Mucosa of descending colon (tissue), 3 donors: ENCODE measurements at regions not wholly inside any gene's neighbourhood (a gene's known extent, or its start where the extent isn't known, plus 50 kb on each side); places are given as distances from the start of the nearest gene placed in this dataset.
A peak's percentile ranks its signal among the peaks of the same experiment; 100 is the strongest.

Experiments used
- ATAC-seq: fragments of 200-7000 bp; cut with Tn5 transposase; one replicate; pipeline ENCODE4 v1.9.1; 2020; ENCODE audit warnings: mild to moderate bottlenecking, moderate library complexity
- DNase-seq, 3 donors: peaks; one replicate each; pipeline ENCODE4 v3.0.0-alpha.2; 2020
- H3K36me3 ChIP-seq: fragments of 200-600 bp; one replicate; pipeline ENCODE4 v1.8.0; 2021; ENCODE audit warnings: low read depth, mild to moderate bottlenecking
- H3K4me1 ChIP-seq: fragments of 200-600 bp; one replicate; pipeline ENCODE4 v1.8.0; 2021; ENCODE audit warnings: low read depth, mild to moderate bottlenecking
- H3K4me3 ChIP-seq: fragments of 200-600 bp; one replicate; pipeline ENCODE4 v1.8.0; 2021; ENCODE audit warnings: mild to moderate bottlenecking
- H3K9me3 ChIP-seq: fragments of 200-600 bp; one replicate; pipeline ENCODE4 v1.8.0; 2021; ENCODE audit warnings: mild to moderate bottlenecking
- intact Hi-C, 2 donors: fragments of 100-400 bp; cut with DNase I in 1 of 2; cut with micrococcal nuclease in 1 of 2; formaldehyde crosslinking; loops; one replicate each; pipeline versions ENCODE4 v1.11.0 to v1.11.1; 2022; cut with DNase I, micrococcal nuclease
- TF ChIP-seq, protein P1 (sequence below): fragments of 200-600 bp; IDR thresholded peaks from one replicate; pipeline ENCODE4 v1.8.0; 2022; ENCODE audit warnings: antibody characterized with exemption, mild to moderate bottlenecking
- donor health status: DM: no; HTN: no; CAD: no; lungs with moderate emphysema.
- donor health status: DM: no; HTN: no; CAD: no.
- donor health status: DM: no; HTN: yes; CAD: no.

DNA sequence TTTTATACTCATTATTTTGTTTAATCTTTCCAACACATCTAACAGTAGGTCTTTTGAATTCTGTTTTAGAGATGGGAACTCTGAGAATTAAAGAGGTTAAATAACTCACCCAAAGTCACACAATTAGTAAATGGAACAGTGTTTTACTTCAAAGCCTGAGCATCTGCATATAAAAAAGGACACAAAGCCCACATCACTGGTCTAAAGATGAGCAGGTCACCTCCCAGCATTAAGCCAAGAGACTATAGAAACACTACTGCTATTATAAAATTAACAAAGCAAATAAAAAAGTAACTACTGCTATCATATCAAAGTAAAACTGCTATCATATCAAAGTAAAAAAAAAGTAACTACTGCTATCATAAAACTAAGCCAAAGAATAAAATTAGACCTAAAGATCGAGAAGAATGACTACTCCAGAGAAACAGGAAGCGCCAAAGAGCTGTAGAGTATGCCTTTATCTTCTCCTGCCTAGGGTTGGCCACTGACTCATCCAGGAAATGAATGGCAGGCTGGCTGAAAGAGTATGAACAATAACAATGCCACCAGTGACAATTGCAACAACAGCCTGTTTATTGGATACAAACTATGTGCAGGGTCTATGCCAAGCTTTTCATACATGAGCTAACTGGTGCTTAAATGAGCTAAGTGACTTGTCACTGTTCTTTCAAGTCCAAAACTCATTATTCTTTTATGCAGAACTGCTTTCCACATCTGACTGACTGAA lies 1153.0 kb upstream of the TENM4 start:
- TF ChIP-seq, protein P1, sequence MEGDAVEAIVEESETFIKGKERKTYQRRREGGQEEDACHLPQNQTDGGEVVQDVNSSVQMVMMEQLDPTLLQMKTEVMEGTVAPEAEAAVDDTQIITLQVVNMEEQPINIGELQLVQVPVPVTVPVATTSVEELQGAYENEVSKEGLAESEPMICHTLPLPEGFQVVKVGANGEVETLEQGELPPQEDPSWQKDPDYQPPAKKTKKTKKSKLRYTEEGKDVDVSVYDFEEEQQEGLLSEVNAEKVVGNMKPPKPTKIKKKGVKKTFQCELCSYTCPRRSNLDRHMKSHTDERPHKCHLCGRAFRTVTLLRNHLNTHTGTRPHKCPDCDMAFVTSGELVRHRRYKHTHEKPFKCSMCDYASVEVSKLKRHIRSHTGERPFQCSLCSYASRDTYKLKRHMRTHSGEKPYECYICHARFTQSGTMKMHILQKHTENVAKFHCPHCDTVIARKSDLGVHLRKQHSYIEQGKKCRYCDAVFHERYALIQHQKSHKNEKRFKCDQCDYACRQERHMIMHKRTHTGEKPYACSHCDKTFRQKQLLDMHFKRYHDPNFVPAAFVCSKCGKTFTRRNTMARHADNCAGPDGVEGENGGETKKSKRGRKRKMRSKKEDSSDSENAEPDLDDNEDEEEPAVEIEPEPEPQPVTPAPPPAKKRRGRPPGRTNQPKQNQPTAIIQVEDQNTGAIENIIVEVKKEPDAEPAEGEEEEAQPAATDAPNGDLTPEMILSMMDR = no peak
- peak; percentile 99 for ATAC-seq
- peaks cover 9% of the 10 kb centered on the region for H3K4me1 ChIP-seq
- peak in 1 of 3 donors; percentile 58 for DNase-seq
- intact Hi-C loops = no loop called here
- H3K4me3 ChIP-seq = no peak overlapping the region
- H3K36me3 ChIP-seq = no peaks in the 10 kb centered on the region
- no peaks in the 10 kb centered on the region for H3K9me3 ChIP-seq

DNA sequence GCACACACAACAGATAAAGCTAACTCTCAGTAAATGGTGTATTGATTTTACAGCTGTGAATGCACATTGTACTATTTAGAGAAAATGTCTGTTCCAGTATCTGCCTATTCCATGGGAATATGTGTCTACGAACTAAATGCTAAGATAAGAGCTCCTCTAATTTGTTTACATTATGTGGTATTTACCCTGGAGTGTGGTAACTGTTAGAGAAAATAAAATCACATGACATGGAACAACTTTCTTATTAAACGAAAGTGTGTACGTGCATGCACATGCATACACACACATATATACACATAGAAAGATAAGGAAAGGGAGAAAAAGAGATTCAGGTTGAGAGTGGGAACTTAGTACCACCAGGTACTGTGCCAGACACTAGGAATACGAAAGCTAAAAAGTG lies 1151.7 kb upstream of the TENM4 start:
- DNase-seq (no peak), ATAC-seq (no peak)
- Histone ChIP-seq H3K9me3 (no peaks in the 10 kb centered on the region), H3K4me1 (peaks cover 9% of the 10 kb centered on the region), H3K36me3 (no peaks in the 10 kb centered on the region), H3K4me3 (no peak overlapping the region)
- TF ChIP-seq, protein P1 = no peak
- intact Hi-C loops = no loop called here

DNA sequence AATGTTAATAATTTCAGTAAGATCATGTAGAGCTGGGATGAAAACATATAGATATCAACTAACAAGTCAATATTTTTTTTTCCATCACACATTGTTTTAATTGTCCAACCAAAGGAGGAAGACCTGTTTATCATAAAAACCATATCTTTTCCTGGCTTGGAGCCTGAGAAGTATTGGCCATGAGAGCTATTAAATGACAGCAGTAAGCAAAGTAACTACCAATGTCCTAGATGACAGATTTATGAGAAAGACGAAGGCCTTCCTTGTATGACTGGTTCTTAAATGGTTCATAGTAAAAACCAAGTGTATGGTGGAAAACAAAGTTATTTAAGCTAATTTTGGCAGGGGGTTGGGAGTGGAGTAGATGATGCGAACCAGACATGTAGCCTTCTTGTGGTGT lies 1147.1 kb upstream of the TENM4 start:
- no peak for DNase-seq
- Histone ChIP-seq H3K4me3 (no peak overlapping the region), H3K36me3 (no peaks in the 10 kb centered on the region), H3K9me3 (no peaks in the 10 kb centered on the region), H3K4me1 (no peaks in the 10 kb centered on the region)
- peak; percentile 75 for ATAC-seq
- intact Hi-C loops = no loop called here
- TF ChIP-seq, protein P1 = no peak

DNA sequence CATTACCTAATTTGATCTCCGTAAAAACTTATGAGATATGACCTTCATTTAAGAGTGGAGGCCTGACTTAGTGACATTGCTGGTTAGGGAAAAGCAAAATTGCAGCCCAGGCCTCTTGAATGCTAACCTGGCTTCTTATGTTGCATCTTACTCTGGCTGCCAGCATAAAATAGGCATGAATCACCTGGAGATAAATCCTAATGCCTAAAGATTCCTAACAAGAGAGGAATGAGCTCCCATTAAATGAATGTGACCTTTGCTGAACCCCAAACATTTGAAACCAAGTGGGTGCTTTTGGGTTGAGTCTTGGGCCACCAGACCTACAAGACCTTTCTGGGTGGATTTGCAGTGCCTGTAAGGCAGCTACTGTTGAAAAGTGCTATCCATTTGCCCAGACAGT lies 1145.6 kb upstream of the TENM4 start:
- no peaks in the 10 kb centered on the region for H3K4me1 ChIP-seq
- DNase-seq (no peak), ATAC-seq (no peak)
- TF ChIP-seq, protein P1 = no peak
- H3K9me3 ChIP-seq = no peaks in the 10 kb centered on the region
- H3K36me3 ChIP-seq = no peaks in the 10 kb centered on the region
- H3K4me3 ChIP-seq = no peak overlapping the region
- intact Hi-C loops = no loop called here

DNA sequence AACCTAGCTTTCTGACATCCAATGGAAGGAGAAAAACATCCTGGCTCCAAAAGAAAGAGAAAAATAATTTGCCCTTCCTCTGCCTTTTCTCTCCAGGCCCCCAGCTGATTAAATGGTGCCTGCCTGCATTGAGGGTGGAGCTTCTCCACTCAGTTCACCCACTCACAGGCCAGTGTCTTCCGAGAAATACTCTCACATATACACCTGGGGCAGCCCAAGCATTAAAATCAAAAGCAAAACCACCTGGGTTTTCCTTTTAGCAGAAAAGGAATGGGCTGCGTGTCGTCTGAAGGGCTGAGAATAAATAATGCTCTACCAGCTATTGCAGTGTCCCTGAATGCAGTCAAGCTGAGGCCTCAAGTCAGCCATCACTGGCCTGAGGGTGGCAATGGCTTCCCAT lies 1143.8 kb upstream of the TENM4 start:
- ATAC-seq (no peak), DNase-seq (no peak)
- Histone ChIP-seq H3K4me3 (no peak overlapping the region), H3K9me3 (no peaks in the 10 kb centered on the region), H3K36me3 (no peaks in the 10 kb centered on the region), H3K4me1 (no peaks in the 10 kb centered on the region)
- intact Hi-C loops = no loop called here
- TF ChIP-seq, protein P1 = no peak

DNA sequence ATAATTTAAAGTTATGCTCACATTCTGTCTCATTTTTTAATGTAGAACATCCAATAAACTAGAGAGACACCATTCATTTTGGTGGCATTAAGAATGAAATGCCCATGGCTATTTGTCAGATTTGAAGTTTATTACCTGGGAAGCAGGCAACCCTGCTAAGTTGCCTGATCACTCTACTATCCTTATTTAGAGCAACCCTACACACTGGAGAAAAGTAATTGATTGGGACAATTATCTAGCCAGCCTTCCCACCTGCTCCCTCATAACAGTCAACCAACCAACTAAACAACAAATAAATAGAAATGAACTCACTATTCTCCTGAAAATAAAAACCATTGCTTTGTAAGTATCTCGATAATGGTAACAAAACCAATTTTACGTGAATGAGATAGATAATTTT lies 1129.0 kb upstream of the TENM4 start:
- no peak for DNase-seq
- H3K4me1 ChIP-seq = no peaks in the 10 kb centered on the region
- peaks cover 4% of the 10 kb centered on the region for H3K9me3 ChIP-seq
- ATAC-seq = no peak
- H3K4me3 ChIP-seq = no peak overlapping the region
- intact Hi-C loops = no loop called here
- TF ChIP-seq, protein P1 = no peak
- no peaks in the 10 kb centered on the region for H3K36me3 ChIP-seq
